ENCODE measurements at regions not wholly inside any gene's neighbourhood (a gene's known extent, or its start where the extent isn't known, plus 50 kb on each side); places are given as distances from the start of the nearest gene placed in this dataset.

GRCh38 chr2:199085261-199085660 is 372.5 kb downstream of the SATB2 start:
- TF ChIP-seq CTCF (optimal IDR thresholded peaks at IDR 0.05 in 1 of 3, IDR thresholded peaks at IDR 0.05 in 1 of 3, conservative IDR thresholded peaks at IDR 0.05 in 1 of 3; ENCODE audit: extremely low read depth in 1 of 3, insufficient read depth in 2 of 3, low read length in 3 of 3) (no peak), EZH2 (IDR thresholded peaks at IDR 0.05; ENCODE audit: low read length) (no peak)

All from keratinocyte (primary cell).